A673 (cell line): ENCODE measurements at regions not wholly inside any gene's neighbourhood (a gene's known extent, or its start where the extent isn't known, plus 50 kb on each side); places are given as distances from the start of the nearest gene placed in this dataset.

Experiments used
- BruUV-seq: library from RNA; stranded (reverse); fragments of 400-500 nt; replicated peaks from 2 replicates; lab custom pipeline; 2021; lab: Mats Ljungman, UMichigan
- CTCF ChIA-PET: fragments of 300-600 bp; sonication (Branson Sonifier 250); formaldehyde crosslinking; loops from one replicate; lab custom pipeline; 2022; ENCODE audit warnings: antibody characterized with exemption; lab: Charles Lee
- POLR2A ChIA-PET: fragments of 300-600 bp; sonication (Branson Sonifier 250); formaldehyde crosslinking; loops from one replicate; lab custom pipeline; 2022; ENCODE audit warnings: antibody characterized with exemption; ENCODE audit not compliant: low non-redundant PET; lab: Charles Lee
- DNase-seq: peaks from one replicate; pipeline ENCODE4 v3.0.0-alpha.2; 2015; ENCODE audit warnings: low spot score
- H3K27ac ChIP-seq: fragments of 200-600 bp; sonication (generic); 2 replicates; pipeline ENCODE4 v1.5.1; 2016; ENCODE audit warnings: mixed run types, low read depth, mild to moderate bottlenecking, mixed read lengths, antibody characterized with exemption, low read length; ENCODE audit not compliant: poor library complexity, severe bottlenecking
- H3K27me3 ChIP-seq: fragments of 200-600 bp; sonication (generic); replicated peaks from 2 replicates; pipeline ENCODE4 v1.6.1; 2017; ENCODE audit warnings: mixed run types, low read depth, mild to moderate bottlenecking, mixed read lengths, antibody characterized with exemption, low read length; ENCODE audit not compliant: insufficient read depth, poor library complexity
- H3K36me3 ChIP-seq: fragments of 200-600 bp; sonication (generic); 2 replicates; pipeline ENCODE4 v1.6.1; 2016; ENCODE audit warnings: mixed run types, mild to moderate bottlenecking, mixed read lengths, antibody characterized with exemption, low read length; ENCODE audit not compliant: insufficient read depth, poor library complexity, severe bottlenecking
- H3K4me1 ChIP-seq: fragments of 200-600 bp; sonication (generic); 2 replicates; pipeline ENCODE4 v1.6.1; 2017; ENCODE audit warnings: mixed run types, mild to moderate bottlenecking, mixed read lengths, antibody characterized with exemption, low read length; ENCODE audit not compliant: insufficient read depth, poor library complexity, severe bottlenecking
- H3K4me3 ChIP-seq: fragments of 200-600 bp; sonication (generic); 2 replicates; pipeline ENCODE4 v1.5.1; 2016; ENCODE audit warnings: low read depth, mixed run types, mild to moderate bottlenecking, mixed read lengths, low read length; ENCODE audit not compliant: poor library complexity, severe bottlenecking
- H3K9me3 ChIP-seq: fragments of 200-600 bp; sonication (generic); 2 replicates; pipeline ENCODE4 v1.6.1; 2016; ENCODE audit warnings: mixed run types, low read depth, mild to moderate bottlenecking, mixed read lengths, antibody characterized with exemption, low read length; ENCODE audit not compliant: poor library complexity, severe bottlenecking
- EZH2 ChIP-seq: fragments of 200-600 bp; sonication (generic); IDR thresholded peaks from 2 replicates; pipeline ENCODE4 v1.6.1; 2017; ENCODE audit warnings: borderline replicate concordance, low read depth, mild to moderate bottlenecking, mixed read lengths, antibody characterized with exemption, low read length; ENCODE audit not compliant: poor library complexity, severe bottlenecking
- intact Hi-C: fragments of 100-400 bp; cut with micrococcal nuclease; formaldehyde crosslinking; loops from one replicate; pipeline ENCODE4 v1.10.0; 2022; ENCODE audit not compliant: unreplicated experiment
- TF ChIP-seq, protein P1 (sequence below): fragments of 300-800, 200-600 bp; sonication (generic); conservative IDR thresholded peaks from 2 replicates; pipeline ENCODE4 v1.5.1; 2017; ENCODE audit warnings: low read depth, mild to moderate bottlenecking, antibody characterized with exemption, low read length, moderate library complexity, mixed read lengths

DNA sequence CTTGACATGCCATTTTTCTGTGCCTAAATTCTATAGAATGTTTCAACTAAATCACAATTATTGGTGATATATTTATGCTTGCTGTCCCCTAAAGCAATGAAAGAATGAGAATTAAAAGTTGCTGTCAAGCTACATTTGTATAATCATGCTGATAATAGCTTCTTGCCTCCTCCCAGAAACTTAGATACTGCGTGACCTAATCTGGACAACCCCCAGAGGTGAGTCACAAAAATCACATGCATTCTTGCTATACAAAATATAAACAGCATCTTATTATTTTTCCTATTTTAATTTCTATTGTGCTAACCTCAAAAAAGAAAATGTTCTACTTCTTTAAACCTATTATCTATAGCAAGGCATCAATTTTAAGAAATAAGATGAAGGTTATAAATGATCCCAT lies 995.8 kb upstream of the ACO1 start:
- Histone ChIP-seq H3K36me3 (no peaks in the 10 kb centered on the region), H3K9me3 (no peaks in the 10 kb centered on the region), H3K4me3 (no peak overlapping the region), H3K27me3 (no peaks in the 10 kb centered on the region), H3K27ac (no peak overlapping the region), H3K4me1 (peaks cover 26% of the 10 kb centered on the region)
- intact Hi-C loops: no loop called here
- TF ChIP-seq EZH2: no peak
- TF ChIP-seq, protein P1, sequence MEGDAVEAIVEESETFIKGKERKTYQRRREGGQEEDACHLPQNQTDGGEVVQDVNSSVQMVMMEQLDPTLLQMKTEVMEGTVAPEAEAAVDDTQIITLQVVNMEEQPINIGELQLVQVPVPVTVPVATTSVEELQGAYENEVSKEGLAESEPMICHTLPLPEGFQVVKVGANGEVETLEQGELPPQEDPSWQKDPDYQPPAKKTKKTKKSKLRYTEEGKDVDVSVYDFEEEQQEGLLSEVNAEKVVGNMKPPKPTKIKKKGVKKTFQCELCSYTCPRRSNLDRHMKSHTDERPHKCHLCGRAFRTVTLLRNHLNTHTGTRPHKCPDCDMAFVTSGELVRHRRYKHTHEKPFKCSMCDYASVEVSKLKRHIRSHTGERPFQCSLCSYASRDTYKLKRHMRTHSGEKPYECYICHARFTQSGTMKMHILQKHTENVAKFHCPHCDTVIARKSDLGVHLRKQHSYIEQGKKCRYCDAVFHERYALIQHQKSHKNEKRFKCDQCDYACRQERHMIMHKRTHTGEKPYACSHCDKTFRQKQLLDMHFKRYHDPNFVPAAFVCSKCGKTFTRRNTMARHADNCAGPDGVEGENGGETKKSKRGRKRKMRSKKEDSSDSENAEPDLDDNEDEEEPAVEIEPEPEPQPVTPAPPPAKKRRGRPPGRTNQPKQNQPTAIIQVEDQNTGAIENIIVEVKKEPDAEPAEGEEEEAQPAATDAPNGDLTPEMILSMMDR: no peak
- no TSS peak for BruUV-seq
- POLR2A ChIA-PET: no interaction called here
- no peak for DNase-seq
- CTCF ChIA-PET: no interaction called here

DNA sequence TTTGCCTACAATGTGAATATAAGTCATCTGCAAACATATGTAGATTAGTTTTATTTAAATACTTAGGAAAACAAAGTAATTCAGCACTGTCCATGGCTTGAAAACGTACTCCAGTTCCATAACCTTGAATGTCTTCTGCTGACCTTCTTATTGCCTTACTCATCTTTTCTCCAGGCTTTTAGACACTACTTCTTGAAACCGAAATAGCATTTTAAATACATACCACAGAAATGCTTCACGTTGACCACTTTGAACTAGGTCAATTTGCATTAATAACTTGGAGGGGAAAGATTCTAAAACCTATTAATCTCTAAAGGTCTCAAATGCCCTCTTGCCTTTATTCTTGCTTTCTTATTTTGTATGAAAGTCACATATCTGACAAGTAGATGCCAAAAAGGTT lies 995.4 kb upstream of the ACO1 start:
- peaks cover 28% of the 10 kb centered on the region for H3K4me1 ChIP-seq
- ChIA-PET CTCF (no interaction called here), POLR2A (no interaction called here)
- DNase-seq: no peak
- no peak for TF ChIP-seq EZH2
- TF ChIP-seq, protein P1: no peak
- no peak overlapping the region for H3K4me3 ChIP-seq
- H3K27ac ChIP-seq: no peak overlapping the region
- intact Hi-C loops: no loop called here
- no peaks in the 10 kb centered on the region for H3K27me3 ChIP-seq
- BruUV-seq: no TSS peak
- no peaks in the 10 kb centered on the region for H3K36me3 ChIP-seq
- no peaks in the 10 kb centered on the region for H3K9me3 ChIP-seq

DNA sequence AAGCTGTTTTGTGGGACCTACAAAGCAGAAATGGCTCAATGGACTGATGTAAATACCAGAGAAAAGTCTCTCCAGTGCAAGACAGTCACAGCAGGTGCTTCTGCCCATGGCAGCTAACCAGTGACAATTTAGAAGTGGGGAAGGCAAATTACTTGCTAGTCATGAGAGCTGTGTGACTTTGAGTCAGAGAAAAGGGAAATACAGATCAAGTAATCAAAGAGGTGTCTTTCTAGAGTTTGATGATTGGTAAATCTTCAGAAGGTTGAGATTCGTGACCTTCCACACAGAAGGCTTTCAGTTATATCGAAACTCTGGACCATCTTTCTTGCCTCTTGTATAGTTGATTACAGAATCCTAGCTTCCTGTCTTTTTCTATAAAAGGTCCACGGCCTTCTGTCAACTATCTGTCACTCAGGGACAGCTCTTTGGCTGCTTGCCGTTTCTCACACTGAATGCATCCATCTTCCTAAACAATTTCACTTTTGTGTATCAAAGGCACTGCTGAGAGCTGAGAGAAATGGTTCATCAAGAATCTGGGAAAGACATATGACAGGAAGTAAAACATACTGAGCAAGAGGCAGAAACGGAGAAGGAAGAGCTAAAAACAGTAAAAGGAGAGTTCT lies 993.9 kb upstream of the ACO1 start:
- POLR2A ChIA-PET: no interaction called here
- BruUV-seq: no TSS peak
- H3K9me3 ChIP-seq: no peaks in the 10 kb centered on the region
- H3K4me1 ChIP-seq: peaks cover 32% of the 10 kb centered on the region
- H3K27ac ChIP-seq: no peak overlapping the region
- no peak for TF ChIP-seq EZH2
- TF ChIP-seq, protein P1: no peak
- peak; percentile 30 for DNase-seq
- no peaks in the 10 kb centered on the region for H3K36me3 ChIP-seq
- H3K4me3 ChIP-seq: no peak overlapping the region
- no peaks in the 10 kb centered on the region for H3K27me3 ChIP-seq
- intact Hi-C loops: loop anchor here (5.0 kb wide), 1 partner anchor 102 kb away; no protein-coding TSS in a partner anchor
- CTCF ChIA-PET: no interaction called here
